ENCODE measurements at regions not wholly inside any gene's neighbourhood (a gene's known extent, or its start where the extent isn't known, plus 50 kb on each side); places are given as distances from the start of the nearest gene placed in this dataset.

DNA sequence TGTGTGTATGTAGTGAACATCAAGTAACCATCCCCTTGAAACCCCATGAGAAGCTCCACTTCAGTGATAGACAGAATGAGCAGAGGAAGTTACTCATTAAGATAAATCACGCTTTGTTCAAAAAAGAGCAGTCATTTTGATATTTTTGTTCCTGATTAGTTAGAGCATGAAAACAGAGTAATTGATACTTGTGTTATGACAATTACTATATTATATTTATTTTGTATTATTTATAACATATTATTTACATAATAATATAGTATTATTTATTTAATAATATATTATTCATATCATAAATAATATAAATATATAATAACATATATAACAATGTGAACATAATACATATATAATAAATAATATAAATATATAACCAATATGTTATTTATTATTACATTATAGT, 580.9 kb downstream of the SOX5 start:
- Histone ChIP-seq H3K4me3 (ENCODE audit: low read length) (no peak overlapping the region), H3K27ac (ENCODE audit: low read depth, low read length) (no peak overlapping the region), H3K79me2 (ENCODE audit: control insufficient read depth, low read length) (no peaks in the 10 kb centered on the region), H3K9me3 (ENCODE audit: control insufficient read depth, insufficient read depth, low read length) (peaks cover under 1% of the 10 kb centered on the region; the same call in 1 of the 2 replicates), H3K27me3 (ENCODE audit: control insufficient read depth, low read length) (no peaks in the 10 kb centered on the region), H3K4me1 (ENCODE audit: control insufficient read depth, low read length) (no peaks in the 10 kb centered on the region), H3K36me3 (ENCODE audit: control insufficient read depth, low read length) (no peaks in the 10 kb centered on the region), H4K20me1 (ENCODE audit: control insufficient read depth, insufficient read depth, low read depth, low read length) (no peaks in the 10 kb centered on the region), H3K4me2 (ENCODE audit: low read length) (no peak overlapping the region), H3K9me2 (replicated peaks; ENCODE audit: control insufficient read depth, low read length) (no peaks in the 10 kb centered on the region), H3F3A (ENCODE audit: control insufficient read depth, insufficient read depth) (no peaks in the 10 kb centered on the region)
- TF ChIP-seq, protein P1, sequence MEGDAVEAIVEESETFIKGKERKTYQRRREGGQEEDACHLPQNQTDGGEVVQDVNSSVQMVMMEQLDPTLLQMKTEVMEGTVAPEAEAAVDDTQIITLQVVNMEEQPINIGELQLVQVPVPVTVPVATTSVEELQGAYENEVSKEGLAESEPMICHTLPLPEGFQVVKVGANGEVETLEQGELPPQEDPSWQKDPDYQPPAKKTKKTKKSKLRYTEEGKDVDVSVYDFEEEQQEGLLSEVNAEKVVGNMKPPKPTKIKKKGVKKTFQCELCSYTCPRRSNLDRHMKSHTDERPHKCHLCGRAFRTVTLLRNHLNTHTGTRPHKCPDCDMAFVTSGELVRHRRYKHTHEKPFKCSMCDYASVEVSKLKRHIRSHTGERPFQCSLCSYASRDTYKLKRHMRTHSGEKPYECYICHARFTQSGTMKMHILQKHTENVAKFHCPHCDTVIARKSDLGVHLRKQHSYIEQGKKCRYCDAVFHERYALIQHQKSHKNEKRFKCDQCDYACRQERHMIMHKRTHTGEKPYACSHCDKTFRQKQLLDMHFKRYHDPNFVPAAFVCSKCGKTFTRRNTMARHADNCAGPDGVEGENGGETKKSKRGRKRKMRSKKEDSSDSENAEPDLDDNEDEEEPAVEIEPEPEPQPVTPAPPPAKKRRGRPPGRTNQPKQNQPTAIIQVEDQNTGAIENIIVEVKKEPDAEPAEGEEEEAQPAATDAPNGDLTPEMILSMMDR (IDR thresholded peaks at IDR 0.05; ENCODE audit: low read depth, low read length, poor library complexity, severe bottlenecking): no peak

DNA sequence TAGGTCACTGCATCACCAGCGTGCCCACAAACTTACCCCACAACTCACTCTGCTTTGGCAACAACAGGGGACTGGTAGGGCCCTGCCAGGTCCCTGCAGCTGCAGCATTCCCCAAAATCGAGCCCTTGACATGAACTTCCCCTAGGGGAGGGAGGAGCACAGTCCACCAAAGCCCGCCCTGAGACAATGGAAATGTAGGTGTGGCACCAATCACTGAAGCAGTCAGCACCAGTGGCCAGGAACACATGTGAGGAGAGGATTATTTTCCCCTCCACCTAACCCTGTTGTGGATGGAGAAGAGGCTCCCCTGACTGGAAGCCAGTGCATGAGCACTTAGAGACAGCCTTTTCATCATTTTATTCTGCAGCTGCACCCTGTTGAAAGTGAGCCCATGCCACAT, 573.8 kb downstream of the SOX5 start:
- H3K4me3 ChIP-seq (ENCODE audit: low read length): no peak overlapping the region
- TF ChIP-seq, protein P1 (IDR thresholded peaks at IDR 0.05; ENCODE audit: low read depth, low read length, poor library complexity, severe bottlenecking): no peak
- TF ChIP-seq EZH2phosphoT487 (IDR thresholded peaks at IDR 0.05; ENCODE audit: borderline replicate concordance, low read length): no peak

DNA sequence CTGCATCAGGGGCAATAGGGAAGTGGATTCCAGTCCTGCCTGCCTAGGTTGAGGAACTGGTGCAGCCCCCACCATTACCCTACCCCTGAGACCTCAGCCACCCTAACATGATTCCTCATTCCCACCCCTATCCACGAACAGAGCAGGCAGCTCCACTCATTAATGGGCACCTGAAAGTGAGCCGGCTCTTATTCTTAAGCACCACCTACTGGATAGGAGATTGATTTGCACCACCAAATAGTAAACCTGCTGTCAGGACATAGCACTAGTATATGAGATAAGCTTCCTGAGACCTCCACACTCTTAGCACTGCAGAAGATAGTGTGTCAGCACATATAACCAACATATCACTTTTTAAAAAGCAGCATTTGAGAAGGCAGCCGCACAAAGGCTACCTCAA, 573.2 kb downstream of the SOX5 start:
- no peaks in the 10 kb centered on the region for H3F3A ChIP-seq (ENCODE audit: control insufficient read depth, insufficient read depth)
- H3K79me2 ChIP-seq (ENCODE audit: control insufficient read depth, low read length): no peaks in the 10 kb centered on the region
- no peaks in the 10 kb centered on the region for H3K9me2 ChIP-seq (replicated peaks; ENCODE audit: control insufficient read depth, low read length)
- no peaks in the 10 kb centered on the region; the same call in 1 of the 2 replicates for H3K9me3 ChIP-seq (ENCODE audit: control insufficient read depth, insufficient read depth, low read length)
- H3K36me3 ChIP-seq (ENCODE audit: control insufficient read depth, low read length): no peaks in the 10 kb centered on the region
- H3K4me3 ChIP-seq (ENCODE audit: low read length): no peak overlapping the region
- H3K27ac ChIP-seq (ENCODE audit: low read depth, low read length): no peak overlapping the region
- TF ChIP-seq, protein P1 (IDR thresholded peaks at IDR 0.05; ENCODE audit: low read depth, low read length, poor library complexity, severe bottlenecking): no peak
- TF ChIP-seq EZH2phosphoT487 (IDR thresholded peaks at IDR 0.05; ENCODE audit: borderline replicate concordance, low read length): no peak
- no peaks in the 10 kb centered on the region for H4K20me1 ChIP-seq (ENCODE audit: control insufficient read depth, insufficient read depth, low read depth, low read length)
- H3K27me3 ChIP-seq (ENCODE audit: control insufficient read depth, low read length): no peaks in the 10 kb centered on the region
- H3K4me2 ChIP-seq (ENCODE audit: low read length): no peak overlapping the region
- H3K4me1 ChIP-seq (ENCODE audit: control insufficient read depth, low read length): no peaks in the 10 kb centered on the region

More for the DNA sequence above, 573.8 kb downstream of the SOX5 start:
- Histone ChIP-seq H3K27ac (ENCODE audit: low read depth, low read length) (no peak overlapping the region), H3F3A (ENCODE audit: control insufficient read depth, insufficient read depth) (no peaks in the 10 kb centered on the region), H3K27me3 (ENCODE audit: control insufficient read depth, low read length) (no peaks in the 10 kb centered on the region), H3K4me1 (ENCODE audit: control insufficient read depth, low read length) (no peaks in the 10 kb centered on the region), H3K9me2 (replicated peaks; ENCODE audit: control insufficient read depth, low read length) (no peaks in the 10 kb centered on the region), H3K4me2 (ENCODE audit: low read length) (no peak overlapping the region), H4K20me1 (ENCODE audit: control insufficient read depth, insufficient read depth, low read depth, low read length) (no peaks in the 10 kb centered on the region), H3K79me2 (ENCODE audit: control insufficient read depth, low read length) (no peaks in the 10 kb centered on the region), H3K9me3 (ENCODE audit: control insufficient read depth, insufficient read depth, low read length) (no peaks in the 10 kb centered on the region; the same call in 1 of the 2 replicates), H3K36me3 (ENCODE audit: control insufficient read depth, low read length) (no peaks in the 10 kb centered on the region)
